ENCODE measurements at regions not wholly inside any gene's neighbourhood (a gene's known extent, or its start where the extent isn't known, plus 50 kb on each side); places are given as distances from the start of the nearest gene placed in this dataset.
A peak's percentile ranks its signal among the peaks of the same experiment; 100 is the strongest.

- no peaks in the 10 kb centered on the region for H3K9me2 ChIP-seq
- POLR2A ChIA-PET, result no interaction called here
- no peak overlapping the region for H3K4me2 ChIP-seq
- no peak overlapping the region for H3K9ac ChIP-seq
- H3K27ac ChIP-seq (ENCODE audit: low read depth in 2 of 2, low read length in 1 of 2), result no peak overlapping the region
- no peak for TF ChIP-seq FOXJ3 (CRISPR knock-in tag; IDR thresholded peaks at IDR 0.05)
- no peak for TF ChIP-seq TCF12 (IDR thresholded peaks at IDR 0.05)
- TF ChIP-seq MEF2A (IDR thresholded peaks at IDR 0.05; ENCODE audit: borderline replicate concordance, low read depth), result no peak
- no peak for TF ChIP-seq EZH2phosphoT487 (IDR thresholded peaks at IDR 0.05; ENCODE audit: borderline replicate concordance, low read depth)
- TF ChIP-seq GATA2 (CRISPR knock-in tag; IDR thresholded peaks at IDR 0.05), result no peak
- no peak for TF ChIP-seq SIN3A (IDR thresholded peaks at IDR 0.05; ENCODE audit: borderline replicate concordance, low read depth, low read length)
- TF ChIP-seq, protein P1, sequence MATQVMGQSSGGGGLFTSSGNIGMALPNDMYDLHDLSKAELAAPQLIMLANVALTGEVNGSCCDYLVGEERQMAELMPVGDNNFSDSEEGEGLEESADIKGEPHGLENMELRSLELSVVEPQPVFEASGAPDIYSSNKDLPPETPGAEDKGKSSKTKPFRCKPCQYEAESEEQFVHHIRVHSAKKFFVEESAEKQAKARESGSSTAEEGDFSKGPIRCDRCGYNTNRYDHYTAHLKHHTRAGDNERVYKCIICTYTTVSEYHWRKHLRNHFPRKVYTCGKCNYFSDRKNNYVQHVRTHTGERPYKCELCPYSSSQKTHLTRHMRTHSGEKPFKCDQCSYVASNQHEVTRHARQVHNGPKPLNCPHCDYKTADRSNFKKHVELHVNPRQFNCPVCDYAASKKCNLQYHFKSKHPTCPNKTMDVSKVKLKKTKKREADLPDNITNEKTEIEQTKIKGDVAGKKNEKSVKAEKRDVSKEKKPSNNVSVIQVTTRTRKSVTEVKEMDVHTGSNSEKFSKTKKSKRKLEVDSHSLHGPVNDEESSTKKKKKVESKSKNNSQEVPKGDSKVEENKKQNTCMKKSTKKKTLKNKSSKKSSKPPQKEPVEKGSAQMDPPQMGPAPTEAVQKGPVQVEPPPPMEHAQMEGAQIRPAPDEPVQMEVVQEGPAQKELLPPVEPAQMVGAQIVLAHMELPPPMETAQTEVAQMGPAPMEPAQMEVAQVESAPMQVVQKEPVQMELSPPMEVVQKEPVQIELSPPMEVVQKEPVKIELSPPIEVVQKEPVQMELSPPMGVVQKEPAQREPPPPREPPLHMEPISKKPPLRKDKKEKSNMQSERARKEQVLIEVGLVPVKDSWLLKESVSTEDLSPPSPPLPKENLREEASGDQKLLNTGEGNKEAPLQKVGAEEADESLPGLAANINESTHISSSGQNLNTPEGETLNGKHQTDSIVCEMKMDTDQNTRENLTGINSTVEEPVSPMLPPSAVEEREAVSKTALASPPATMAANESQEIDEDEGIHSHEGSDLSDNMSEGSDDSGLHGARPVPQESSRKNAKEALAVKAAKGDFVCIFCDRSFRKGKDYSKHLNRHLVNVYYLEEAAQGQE (IDR thresholded peaks at IDR 0.05; ENCODE audit: low read depth, low read length), result no peak
- no peak for TF ChIP-seq TEAD4 (IDR thresholded peaks at IDR 0.05; ENCODE audit: borderline replicate concordance, insufficient read depth)
- TF ChIP-seq NFIC (IDR thresholded peaks at IDR 0.05; ENCODE audit: borderline replicate concordance), result no peak
- no peak for TF ChIP-seq ELF1 (IDR thresholded peaks at IDR 0.05)
- no peak for TF ChIP-seq CHD2 (IDR thresholded peaks at IDR 0.05; ENCODE audit: low read length, partially characterized antibody)
- TF ChIP-seq USF1 (IDR thresholded peaks at IDR 0.05; ENCODE audit: borderline replicate concordance, low read depth), result no peak
- TF ChIP-seq RXRA (IDR thresholded peaks at IDR 0.05; ENCODE audit: borderline replicate concordance, low read depth), result no peak
- H3K79me2 ChIP-seq (ENCODE audit: insufficient read depth), result no peaks in the 10 kb centered on the region
- H3K27me3 ChIP-seq (ENCODE audit: insufficient read depth), result no peaks in the 10 kb centered on the region
- no peaks in the 10 kb centered on the region for H4K20me1 ChIP-seq (ENCODE audit: insufficient read depth)
- H2AFZ ChIP-seq (ENCODE audit: low read depth), result no peak overlapping the region
- no peaks in the 10 kb centered on the region for H3F3A ChIP-seq (replicated peaks; ENCODE audit: insufficient read depth)
- no peaks in the 10 kb centered on the region for H3K36me3 ChIP-seq (replicated peaks in 1 of 2; ENCODE audit: control insufficient read depth in 1 of 2, insufficient read depth in 2 of 2, low read length in 1 of 2)
- H3K4me1 ChIP-seq (ENCODE audit: control insufficient read depth in 1 of 2, insufficient read depth in 2 of 2, low read depth in 1 of 2, low read length in 1 of 2), result peaks cover 0 to 2% of the 10 kb centered on the region in 2 experiments; a peak in 1 of 4 replicates
- H3K4me3 ChIP-seq (ENCODE audit: low read depth in 2 of 2, low read length in 1 of 2), result no peak overlapping the region
- no peak for DNase-seq
- CTCF ChIA-PET, result no interaction called here
- no peaks in the 10 kb centered on the region for H3K9me3 ChIP-seq
These were observed 788.4 kb downstream of the FRK start for GRCh38 chr6:115272311-115272710.

DNA sequence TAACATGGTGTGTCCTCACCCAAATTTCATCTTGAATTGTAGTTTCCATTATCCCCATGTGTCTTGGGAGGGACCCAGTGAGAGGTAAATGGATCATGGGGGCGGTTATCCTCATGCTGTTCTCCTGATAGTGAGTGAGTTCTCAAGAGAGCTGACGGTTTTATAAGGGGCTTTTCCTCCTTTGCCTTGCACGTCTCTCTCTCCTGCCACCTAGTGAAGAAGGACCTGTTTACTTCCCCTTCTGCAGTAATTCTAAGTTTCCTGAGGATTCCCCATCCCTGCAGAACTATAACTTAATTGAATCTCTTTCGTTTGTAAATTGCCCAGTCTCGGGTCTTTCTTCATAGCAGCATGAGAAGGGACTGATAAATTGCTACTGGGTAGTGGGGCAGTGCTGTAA, 789.3 kb downstream of the FRK start:
- Histone ChIP-seq H3K36me3 (replicated peaks in 1 of 2; ENCODE audit: control insufficient read depth in 1 of 2, insufficient read depth in 2 of 2, low read length in 1 of 2) (no peaks in the 10 kb centered on the region), H3K9me2 (no peaks in the 10 kb centered on the region), H4K20me1 (ENCODE audit: insufficient read depth) (no peaks in the 10 kb centered on the region), H3K27me3 (ENCODE audit: insufficient read depth) (no peaks in the 10 kb centered on the region), H3K9me3 (no peaks in the 10 kb centered on the region), H3K79me2 (ENCODE audit: insufficient read depth) (no peaks in the 10 kb centered on the region), H3K4me2 (no peak overlapping the region), H2AFZ (ENCODE audit: low read depth) (no peak overlapping the region), H3F3A (replicated peaks; ENCODE audit: insufficient read depth) (no peaks in the 10 kb centered on the region), H3K4me1 (ENCODE audit: control insufficient read depth in 1 of 2, insufficient read depth in 2 of 2, low read depth in 1 of 2, low read length in 1 of 2) (peaks cover 0 to 2% of the 10 kb centered on the region in 2 experiments; a peak in 1 of 4 replicates), H3K27ac (ENCODE audit: low read depth in 2 of 2, low read length in 1 of 2) (no peak overlapping the region), H3K9ac (no peak overlapping the region), H3K4me3 (ENCODE audit: low read depth in 2 of 2, low read length in 1 of 2) (no peak overlapping the region)
- 17% methylated on average over 5 of the region's 5 CpGs for WGBS (ENCODE audit: low lambda C conversion rate)
- TF ChIP-seq FOXM1 (IDR thresholded peaks at IDR 0.05; ENCODE audit: low read depth), result no peak
- peak; percentile 9; the same call in 1 of the 2 replicates for TF ChIP-seq RAD21 (IDR thresholded peaks at IDR 0.05; ENCODE audit: low read length)
- TF ChIP-seq, protein P2, sequence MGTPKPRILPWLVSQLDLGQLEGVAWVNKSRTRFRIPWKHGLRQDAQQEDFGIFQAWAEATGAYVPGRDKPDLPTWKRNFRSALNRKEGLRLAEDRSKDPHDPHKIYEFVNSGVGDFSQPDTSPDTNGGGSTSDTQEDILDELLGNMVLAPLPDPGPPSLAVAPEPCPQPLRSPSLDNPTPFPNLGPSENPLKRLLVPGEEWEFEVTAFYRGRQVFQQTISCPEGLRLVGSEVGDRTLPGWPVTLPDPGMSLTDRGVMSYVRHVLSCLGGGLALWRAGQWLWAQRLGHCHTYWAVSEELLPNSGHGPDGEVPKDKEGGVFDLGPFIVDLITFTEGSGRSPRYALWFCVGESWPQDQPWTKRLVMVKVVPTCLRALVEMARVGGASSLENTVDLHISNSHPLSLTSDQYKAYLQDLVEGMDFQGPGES (IDR thresholded peaks at IDR 0.05; ENCODE audit: low read depth, low read length), result no peak
- CTCF ChIA-PET, result no interaction called here
- POLR2A ChIA-PET, result no interaction called here
- no peak for DNase-seq

All from SK-N-SH (cell line).